IMR-90 (cell line): ENCODE measurements at regions not wholly inside any gene's neighbourhood (a gene's known extent, or its start where the extent isn't known, plus 50 kb on each side); places are given as distances from the start of the nearest gene placed in this dataset.

Source experiments
- RAD21 ChIP-seq: IDR thresholded peaks from 2 replicates; pipeline ENCODE4 v1.6.1; 2012; ENCODE audit warnings: low read length, improper control_type of control experiment
- SMC3 ChIP-seq: fragments of 150-350 bp; IDR thresholded peaks from 2 replicates; pipeline ENCODE4 v1.6.1; 2016; ENCODE audit warnings: low read depth, mild to moderate bottlenecking, antibody characterized with exemption, low read length, moderate library complexity
- TF ChIP-seq, protein P1 (sequence below): conservative IDR thresholded peaks from 2 replicates; pipeline ENCODE4 v1.5.1; 2012; ENCODE audit warnings: mild to moderate bottlenecking, low read depth, low read length, improper control_type of control experiment
- TF ChIP-seq, protein P2 (sequence below): fragments of 150-350 bp; IDR thresholded peaks from 2 replicates; pipeline ENCODE4 v1.6.1; 2016; ENCODE audit warnings: low read depth, mild to moderate bottlenecking, low read length, moderate library complexity, borderline replicate concordance

DNA sequence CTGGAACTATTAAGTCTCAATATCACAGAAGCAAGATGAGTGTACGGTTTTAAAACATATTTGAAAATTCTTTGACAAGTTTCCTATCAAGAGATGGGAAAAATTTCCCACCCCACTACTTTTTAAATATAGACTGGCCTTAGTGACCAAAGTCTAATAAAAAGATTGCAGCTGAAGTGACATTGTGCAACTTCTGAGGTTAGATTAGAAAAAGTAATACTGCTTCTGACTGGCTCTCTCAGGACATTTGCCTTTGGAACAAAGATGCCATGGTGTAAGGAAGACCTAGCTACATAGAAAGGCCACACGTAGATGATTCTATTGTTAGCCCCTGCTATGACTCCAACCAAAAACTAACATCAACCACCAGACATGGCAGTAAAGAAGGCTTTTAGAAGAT is 138.7 kb upstream of the FAM47C start:
- TF ChIP-seq, protein P1, sequence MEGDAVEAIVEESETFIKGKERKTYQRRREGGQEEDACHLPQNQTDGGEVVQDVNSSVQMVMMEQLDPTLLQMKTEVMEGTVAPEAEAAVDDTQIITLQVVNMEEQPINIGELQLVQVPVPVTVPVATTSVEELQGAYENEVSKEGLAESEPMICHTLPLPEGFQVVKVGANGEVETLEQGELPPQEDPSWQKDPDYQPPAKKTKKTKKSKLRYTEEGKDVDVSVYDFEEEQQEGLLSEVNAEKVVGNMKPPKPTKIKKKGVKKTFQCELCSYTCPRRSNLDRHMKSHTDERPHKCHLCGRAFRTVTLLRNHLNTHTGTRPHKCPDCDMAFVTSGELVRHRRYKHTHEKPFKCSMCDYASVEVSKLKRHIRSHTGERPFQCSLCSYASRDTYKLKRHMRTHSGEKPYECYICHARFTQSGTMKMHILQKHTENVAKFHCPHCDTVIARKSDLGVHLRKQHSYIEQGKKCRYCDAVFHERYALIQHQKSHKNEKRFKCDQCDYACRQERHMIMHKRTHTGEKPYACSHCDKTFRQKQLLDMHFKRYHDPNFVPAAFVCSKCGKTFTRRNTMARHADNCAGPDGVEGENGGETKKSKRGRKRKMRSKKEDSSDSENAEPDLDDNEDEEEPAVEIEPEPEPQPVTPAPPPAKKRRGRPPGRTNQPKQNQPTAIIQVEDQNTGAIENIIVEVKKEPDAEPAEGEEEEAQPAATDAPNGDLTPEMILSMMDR = no peak
- no peak for TF ChIP-seq RAD21
- TF ChIP-seq, protein P2, sequence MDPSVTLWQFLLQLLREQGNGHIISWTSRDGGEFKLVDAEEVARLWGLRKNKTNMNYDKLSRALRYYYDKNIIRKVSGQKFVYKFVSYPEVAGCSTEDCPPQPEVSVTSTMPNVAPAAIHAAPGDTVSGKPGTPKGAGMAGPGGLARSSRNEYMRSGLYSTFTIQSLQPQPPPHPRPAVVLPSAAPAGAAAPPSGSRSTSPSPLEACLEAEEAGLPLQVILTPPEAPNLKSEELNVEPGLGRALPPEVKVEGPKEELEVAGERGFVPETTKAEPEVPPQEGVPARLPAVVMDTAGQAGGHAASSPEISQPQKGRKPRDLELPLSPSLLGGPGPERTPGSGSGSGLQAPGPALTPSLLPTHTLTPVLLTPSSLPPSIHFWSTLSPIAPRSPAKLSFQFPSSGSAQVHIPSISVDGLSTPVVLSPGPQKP = no peak
- TF ChIP-seq SMC3 = no peak
